ENCODE measurements at regions not wholly inside any gene's neighbourhood (a gene's known extent, or its start where the extent isn't known, plus 50 kb on each side); places are given as distances from the start of the nearest gene placed in this dataset.

DNA sequence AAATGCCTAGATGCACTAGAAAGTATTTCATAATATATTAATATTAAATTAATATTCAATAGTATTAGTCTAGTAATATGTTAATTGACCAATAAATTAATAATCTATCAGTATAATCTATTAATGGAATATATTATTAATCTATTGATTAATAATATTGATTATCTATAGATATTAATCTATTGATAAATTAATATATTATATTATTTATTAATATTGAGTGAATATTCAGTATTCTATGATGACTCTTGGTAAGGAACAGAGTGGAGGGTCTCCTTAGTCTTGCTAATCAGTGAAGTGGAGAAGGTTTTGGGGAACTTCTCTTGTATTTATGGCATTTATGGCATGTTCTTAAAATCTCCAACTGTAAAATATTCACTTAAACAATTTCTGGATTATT lies 679.3 kb upstream of the FLRT2 start:
- TF ChIP-seq SIN3A (IDR thresholded peaks at IDR 0.05; ENCODE audit: borderline replicate concordance, insufficient read depth, low read length) = no peak
- TF ChIP-seq TAF1 (IDR thresholded peaks at IDR 0.05; ENCODE audit: borderline replicate concordance, insufficient read depth, low read length) = no peak
- TF ChIP-seq, protein P1, sequence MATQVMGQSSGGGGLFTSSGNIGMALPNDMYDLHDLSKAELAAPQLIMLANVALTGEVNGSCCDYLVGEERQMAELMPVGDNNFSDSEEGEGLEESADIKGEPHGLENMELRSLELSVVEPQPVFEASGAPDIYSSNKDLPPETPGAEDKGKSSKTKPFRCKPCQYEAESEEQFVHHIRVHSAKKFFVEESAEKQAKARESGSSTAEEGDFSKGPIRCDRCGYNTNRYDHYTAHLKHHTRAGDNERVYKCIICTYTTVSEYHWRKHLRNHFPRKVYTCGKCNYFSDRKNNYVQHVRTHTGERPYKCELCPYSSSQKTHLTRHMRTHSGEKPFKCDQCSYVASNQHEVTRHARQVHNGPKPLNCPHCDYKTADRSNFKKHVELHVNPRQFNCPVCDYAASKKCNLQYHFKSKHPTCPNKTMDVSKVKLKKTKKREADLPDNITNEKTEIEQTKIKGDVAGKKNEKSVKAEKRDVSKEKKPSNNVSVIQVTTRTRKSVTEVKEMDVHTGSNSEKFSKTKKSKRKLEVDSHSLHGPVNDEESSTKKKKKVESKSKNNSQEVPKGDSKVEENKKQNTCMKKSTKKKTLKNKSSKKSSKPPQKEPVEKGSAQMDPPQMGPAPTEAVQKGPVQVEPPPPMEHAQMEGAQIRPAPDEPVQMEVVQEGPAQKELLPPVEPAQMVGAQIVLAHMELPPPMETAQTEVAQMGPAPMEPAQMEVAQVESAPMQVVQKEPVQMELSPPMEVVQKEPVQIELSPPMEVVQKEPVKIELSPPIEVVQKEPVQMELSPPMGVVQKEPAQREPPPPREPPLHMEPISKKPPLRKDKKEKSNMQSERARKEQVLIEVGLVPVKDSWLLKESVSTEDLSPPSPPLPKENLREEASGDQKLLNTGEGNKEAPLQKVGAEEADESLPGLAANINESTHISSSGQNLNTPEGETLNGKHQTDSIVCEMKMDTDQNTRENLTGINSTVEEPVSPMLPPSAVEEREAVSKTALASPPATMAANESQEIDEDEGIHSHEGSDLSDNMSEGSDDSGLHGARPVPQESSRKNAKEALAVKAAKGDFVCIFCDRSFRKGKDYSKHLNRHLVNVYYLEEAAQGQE (IDR thresholded peaks at IDR 0.05; ENCODE audit: insufficient read depth in 1 of 2, low read depth in 2 of 2, low read length in 2 of 2) = no peak
- TF ChIP-seq FOXP2 (optimal IDR thresholded peaks at IDR 0.05; ENCODE audit: borderline replicate concordance, extremely low read depth, extremely low read length, insufficient read depth) = no peak
- no peak for TF ChIP-seq POLR2AphosphoS5 (IDR thresholded peaks at IDR 0.05; ENCODE audit: low read depth, low read length)

DNA sequence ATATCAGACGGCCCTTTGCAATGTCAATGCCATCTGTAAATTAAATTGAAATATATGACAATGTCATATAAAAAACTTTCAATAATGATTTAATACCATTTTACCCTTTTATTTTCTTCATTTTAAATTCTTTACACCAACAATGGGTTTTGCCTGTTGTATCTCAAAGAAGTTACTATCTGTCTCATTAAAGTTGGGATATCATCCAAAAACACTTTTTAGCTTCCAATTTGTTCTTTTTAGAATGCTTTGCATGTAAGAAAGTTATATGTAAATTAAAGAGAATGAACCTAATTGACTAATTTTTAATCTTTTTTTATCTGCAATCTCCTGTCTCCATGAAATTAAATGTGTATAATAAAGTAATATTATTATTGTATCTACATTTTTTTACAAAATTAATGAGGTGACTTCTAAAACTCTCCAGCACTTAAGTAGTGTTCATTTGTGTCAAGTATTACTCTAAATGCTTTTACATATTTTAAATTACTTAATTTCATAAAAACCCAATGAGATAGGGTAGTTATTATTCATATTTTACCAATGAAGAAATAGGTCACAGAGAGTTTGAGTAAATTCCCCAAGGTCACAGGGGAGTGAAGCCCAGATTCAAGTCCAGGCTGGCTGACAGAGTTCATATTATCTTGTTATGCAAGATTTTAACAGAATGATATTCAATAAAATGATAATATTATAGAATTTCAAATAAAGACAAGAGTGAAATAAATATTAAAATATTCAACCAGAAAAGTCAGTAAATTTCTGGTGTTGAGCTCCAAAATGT lies 673.0 kb upstream of the FLRT2 start:
- TF ChIP-seq SIN3A (IDR thresholded peaks at IDR 0.05; ENCODE audit: borderline replicate concordance, insufficient read depth, low read length) = no peak
- no peak for TF ChIP-seq POLR2AphosphoS5 (IDR thresholded peaks at IDR 0.05; ENCODE audit: low read depth, low read length)
- TF ChIP-seq, protein P1 (IDR thresholded peaks at IDR 0.05; ENCODE audit: insufficient read depth in 1 of 2, low read depth in 2 of 2, low read length in 2 of 2) = no peak
- no peak for TF ChIP-seq TAF1 (IDR thresholded peaks at IDR 0.05; ENCODE audit: borderline replicate concordance, insufficient read depth, low read length)

DNA sequence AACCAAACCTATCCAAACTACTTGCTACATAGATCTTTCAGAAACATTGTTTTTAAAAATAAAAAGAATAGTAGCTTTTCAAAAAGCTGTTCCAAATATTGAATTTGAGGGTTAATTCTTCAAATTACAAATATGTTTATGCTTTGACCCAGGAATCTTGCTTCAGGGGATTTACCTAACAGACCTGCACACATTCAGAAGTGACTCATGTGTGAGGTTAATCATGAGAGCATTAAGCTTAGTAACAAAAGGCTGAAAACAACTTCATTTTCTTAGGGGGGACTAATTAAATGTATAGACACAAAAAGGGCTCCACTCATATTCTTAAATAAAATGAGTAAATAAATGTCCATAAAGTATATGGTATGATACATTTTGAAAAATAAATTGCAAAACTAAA lies 672.4 kb upstream of the FLRT2 start:
- TF ChIP-seq, protein P1 (IDR thresholded peaks at IDR 0.05; ENCODE audit: insufficient read depth in 1 of 2, low read depth in 2 of 2, low read length in 2 of 2) = no peak
- TF ChIP-seq SIN3A (IDR thresholded peaks at IDR 0.05; ENCODE audit: borderline replicate concordance, insufficient read depth, low read length) (no peak), POLR2AphosphoS5 (IDR thresholded peaks at IDR 0.05; ENCODE audit: low read depth, low read length) (no peak), TAF1 (IDR thresholded peaks at IDR 0.05; ENCODE audit: borderline replicate concordance, insufficient read depth, low read length) (no peak), FOXP2 (optimal IDR thresholded peaks at IDR 0.05; ENCODE audit: borderline replicate concordance, extremely low read depth, extremely low read length, insufficient read depth) (no peak)

DNA sequence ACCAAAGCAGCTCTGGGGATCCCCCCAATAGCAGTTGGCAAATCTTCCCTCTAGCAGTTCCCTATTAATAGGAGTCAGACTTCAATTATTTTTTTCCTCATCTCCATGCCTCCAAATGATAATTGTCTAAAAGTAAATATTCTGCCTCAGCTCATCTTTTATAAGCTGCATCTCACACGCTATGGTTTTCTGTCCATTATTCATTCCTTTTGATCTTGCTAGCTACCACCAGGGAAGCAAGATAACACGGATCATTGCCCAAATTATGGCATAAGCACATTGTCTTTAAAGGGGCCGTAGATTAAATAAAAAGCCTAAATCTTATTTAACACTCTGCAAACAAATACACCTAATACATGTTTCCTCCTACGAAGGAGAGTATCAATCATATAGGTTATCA lies 670.8 kb upstream of the FLRT2 start:
- TF ChIP-seq, protein P1 (IDR thresholded peaks at IDR 0.05; ENCODE audit: insufficient read depth in 1 of 2, low read depth in 2 of 2, low read length in 2 of 2) = no peak
- TF ChIP-seq POLR2AphosphoS5 (IDR thresholded peaks at IDR 0.05; ENCODE audit: low read depth, low read length) (no peak), SIN3A (IDR thresholded peaks at IDR 0.05; ENCODE audit: borderline replicate concordance, insufficient read depth, low read length) (no peak), FOXP2 (optimal IDR thresholded peaks at IDR 0.05; ENCODE audit: borderline replicate concordance, extremely low read depth, extremely low read length, insufficient read depth) (no peak), TAF1 (IDR thresholded peaks at IDR 0.05; ENCODE audit: borderline replicate concordance, insufficient read depth, low read length) (no peak)
